Globus pallidus (tissue), 1 donor: ENCODE measurements at regions not wholly inside any gene's neighbourhood (a gene's known extent, or its start where the extent isn't known, plus 50 kb on each side); places are given as distances from the start of the nearest gene placed in this dataset.

Experiments used
- DNase-seq: peaks from one replicate; pipeline ENCODE4 v3.0.0-alpha.2; 2015; ENCODE audit warnings: low spot score

DNA sequence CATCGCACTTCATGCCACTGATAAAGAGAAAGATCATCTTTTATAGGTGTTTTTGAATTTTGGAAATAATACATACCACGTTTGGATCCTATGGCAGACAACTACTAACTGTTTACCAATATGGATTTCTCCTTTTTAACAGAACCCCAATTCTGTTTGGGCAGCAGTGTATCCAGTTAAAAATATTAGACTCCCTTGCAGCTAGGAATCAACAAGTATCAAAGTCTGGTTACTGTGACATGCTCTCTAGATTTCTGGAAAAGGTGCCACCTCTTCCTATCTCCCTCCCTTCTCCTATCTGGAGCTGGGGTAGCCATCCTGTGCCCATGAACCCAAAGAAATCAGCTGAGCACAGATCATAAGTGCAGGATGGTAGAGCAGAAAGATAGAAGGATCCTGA, 54.1 kb upstream of the DTNBP1 start:
- no peak for DNase-seq

DNA sequence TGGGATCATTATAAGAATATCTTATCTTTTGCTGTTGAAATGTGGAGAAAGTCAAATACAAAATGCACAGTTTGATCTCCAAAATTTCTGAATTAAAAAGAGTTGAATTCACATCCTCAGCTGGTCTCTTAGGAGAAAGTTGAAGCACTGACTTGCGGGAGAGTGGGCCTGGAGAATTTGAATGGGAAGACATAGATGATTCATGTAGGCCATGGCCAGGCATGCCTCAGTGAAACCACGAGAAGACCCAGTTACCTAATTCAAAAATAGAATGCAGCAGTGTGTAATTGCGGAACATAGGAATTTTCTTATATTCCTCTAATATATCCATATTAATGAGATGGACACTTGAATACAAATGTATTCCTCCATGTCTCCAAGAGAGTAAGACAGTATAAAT, 53.0 kb upstream of the DTNBP1 start:
- no peak for DNase-seq

DNA sequence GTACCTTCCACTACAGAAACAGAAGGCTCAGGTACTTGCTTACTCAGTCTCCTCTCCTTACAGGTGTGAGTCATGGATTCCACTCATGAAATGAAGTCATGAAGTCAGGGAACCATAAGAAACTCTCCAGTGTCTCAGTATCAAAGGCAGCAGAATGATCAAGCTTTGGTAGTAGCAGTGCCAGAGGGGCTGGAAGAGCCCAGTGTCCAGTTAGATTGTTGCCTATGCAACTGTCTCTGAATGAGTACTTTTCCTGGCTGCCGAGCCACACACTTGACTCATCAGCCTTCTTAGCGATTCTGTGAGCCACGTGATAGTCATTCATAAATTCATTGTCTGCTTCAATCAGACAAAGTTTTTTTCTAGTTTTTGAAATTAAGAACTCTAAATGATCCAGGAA, 52.2 kb upstream of the DTNBP1 start:
- no peak for DNase-seq

- no peak for DNase-seq
These were observed 51.8 kb upstream of the DTNBP1 start for GRCh38 chr6:15714658-15715057.

- DNase-seq, result no peak
These were observed 50.5 kb upstream of the DTNBP1 start for GRCh38 chr6:15713325-15713724.

GRCh38 chr6:15712797-15713196, 50.0 kb upstream of the DTNBP1 start:
- DNase-seq, result no peak
